ENCODE measurements at regions not wholly inside any gene's neighbourhood (a gene's known extent, or its start where the extent isn't known, plus 50 kb on each side); places are given as distances from the start of the nearest gene placed in this dataset.

- TF ChIP-seq POLR2AphosphoS5 (IDR thresholded peaks at IDR 0.05) (no peak), CTCF (IDR thresholded peaks at IDR 0.05) (no peak), EP300 (IDR thresholded peaks at IDR 0.05; ENCODE audit: low read depth) (no peak), POLR2A (IDR thresholded peaks at IDR 0.05) (no peak)
Observed at GRCh38 chr14:48710133-48710532, 876.0 kb downstream of the RPS29 start.
